Stomach (tissue), 4 donors: ENCODE measurements at regions not wholly inside any gene's neighbourhood (a gene's known extent, or its start where the extent isn't known, plus 50 kb on each side); places are given as distances from the start of the nearest gene placed in this dataset.

Experiments used
- CTCF ChIP-seq, 7 experiments: fragments of 450-650 bp in 4 of 7; fragments of 200-600 bp in 3 of 7; sonication (generic) in 3 of 7; IDR thresholded peaks; one replicate each; pipeline ENCODE4 v1.5.1; 2016 to 2019; ENCODE audit warnings: antibody characterized with exemption in 7 of 7, control low read depth in 2 of 7, mild to moderate bottlenecking in 1 of 7
- POLR2A ChIP-seq, 4 donors: fragments of 450-650 bp; IDR thresholded peaks; one replicate each; pipeline ENCODE4 v1.6.1; 2016; ENCODE audit warnings: antibody characterized with exemption in 4 of 4, control low read depth in 2 of 4, mild to moderate bottlenecking in 1 of 4, moderate library complexity in 1 of 4

DNA sequence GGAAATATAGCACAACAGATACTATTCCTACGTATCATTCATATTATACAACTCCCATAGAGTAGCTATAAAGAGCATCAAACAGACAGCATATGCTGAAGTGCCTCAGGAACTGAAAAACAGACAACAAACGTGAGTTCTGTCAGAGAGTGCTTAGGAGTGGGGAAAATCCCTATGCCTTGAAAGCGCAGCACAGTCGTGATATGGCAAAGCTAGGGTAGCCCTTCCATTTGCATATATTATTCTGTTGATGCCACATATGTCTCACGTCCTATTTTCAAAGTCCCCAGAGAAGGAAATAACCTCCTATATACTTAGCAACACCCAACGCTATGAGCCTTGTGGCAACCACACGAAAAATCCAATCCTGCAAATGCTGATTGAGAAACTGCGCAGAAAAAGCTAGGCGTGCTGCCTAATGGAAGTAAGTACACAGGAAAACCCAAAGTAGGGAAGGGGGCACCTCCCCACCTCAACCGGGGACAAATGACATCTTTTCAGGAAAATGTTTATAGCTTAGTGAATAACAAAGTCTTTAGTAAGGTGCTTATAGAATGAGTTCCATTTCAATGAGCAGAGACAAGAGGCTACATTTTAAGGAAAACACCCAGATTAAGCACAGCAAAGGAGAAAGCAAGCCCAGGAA, 105.1 kb downstream of the MED10 start:
- TF ChIP-seq CTCF (IDR thresholded peaks at IDR 0.05): no peak
- no peak for TF ChIP-seq POLR2A (IDR thresholded peaks at IDR 0.05)
